Body of pancreas (tissue), 4 donors: ENCODE measurements at regions not wholly inside any gene's neighbourhood (a gene's known extent, or its start where the extent isn't known, plus 50 kb on each side); places are given as distances from the start of the nearest gene placed in this dataset.

Experiments used
- ATAC-seq: fragments of 150-250 bp; one replicate; pipeline ENCODE4 v1.9.1; 2016
- DNase-seq, 4 donors: peaks; one replicate each; pipeline ENCODE4 v3.0.0-alpha.2; 2019
- H3K27ac ChIP-seq, 4 donors: fragments of 200-600 bp; sonication (generic); 1 replicate in 3 of 4; 2 replicates in 1 of 4; pipeline versions ENCODE4 v1.5.1 to v1.6.1; 2016 to 2019; ENCODE audit warnings: mild to moderate bottlenecking in 1 of 4, mixed read lengths in 1 of 4, moderate library complexity in 1 of 4
- H3K27me3 ChIP-seq, 2 donors: fragments of 200-600 bp; sonication (generic); one replicate each; pipeline ENCODE4 v1.6.0; 2016; ENCODE audit warnings: mild to moderate bottlenecking in 1 of 2
- H3K36me3 ChIP-seq, 2 donors: fragments of 200-600 bp; sonication (generic); replicated peaks in 1 of 2; 2 replicates each; pipeline ENCODE4 v1.5.1; 2016; ENCODE audit warnings: low read depth in 2 of 2; ENCODE audit not compliant: insufficient read depth in 1 of 2
- H3K4me1 ChIP-seq: fragments of 200-600 bp; sonication (generic); one replicate; pipeline ENCODE4 v1.6.0; 2016
- H3K4me3 ChIP-seq, 2 donors: fragments of 200-600 bp; sonication (generic); 1 replicate in 1 of 2; 2 replicates in 1 of 2; pipeline ENCODE4 v1.5.1; 2016 to 2019
- H3K9me3 ChIP-seq, 3 donors: fragments of 200-600 bp; sonication (generic); 1 replicate in 2 of 3; 2 replicates in 1 of 3; pipeline ENCODE4 v1.5.1; 2016
- POLR2A ChIP-seq, 3 donors: fragments of 450-650 bp; IDR thresholded peaks; one replicate each; pipeline ENCODE4 v1.6.1; 2016; ENCODE audit warnings: antibody characterized with exemption in 3 of 3, mild to moderate bottlenecking in 2 of 3
- WGBS, 2 donors: methylation state at CpG; one replicate each; pipeline ENCODE4 v1.1.5; 2017; 5-methylcytosine and 5-hydroxymethylcytosine counted together
- intact Hi-C: fragments of 100-400 bp; cut with DNase I; formaldehyde crosslinking; loops from one replicate; pipeline ENCODE4 v1.15.1; 2023
- TF ChIP-seq, protein P1 (sequence below), 7 experiments: fragments of 450-650 bp in 4 of 7; fragments of 200-600 bp in 3 of 7; sonication (generic) in 3 of 7; IDR thresholded peaks; one replicate each; pipeline ENCODE4 v1.5.1; 2016 to 2019; ENCODE audit warnings: antibody characterized with exemption in 7 of 7

- no peaks in the 10 kb centered on the region for H3K4me1 ChIP-seq
- DNase-seq, result no peak
- H3K36me3 ChIP-seq, result no peaks in the 10 kb centered on the region
- WGBS, 2 donors, result 89 to 91% methylated on average over 3 of the region's 3 CpGs
- peaks cover 0 to 4% (median 0%) of the 10 kb centered on the region in 3 donors for H3K9me3 ChIP-seq
- H3K27ac ChIP-seq, result no peak overlapping the region
- ATAC-seq, result no peak
- H3K27me3 ChIP-seq, result no peaks in the 10 kb centered on the region
- intact Hi-C loops, result no loop called here
- TF ChIP-seq, protein P1, sequence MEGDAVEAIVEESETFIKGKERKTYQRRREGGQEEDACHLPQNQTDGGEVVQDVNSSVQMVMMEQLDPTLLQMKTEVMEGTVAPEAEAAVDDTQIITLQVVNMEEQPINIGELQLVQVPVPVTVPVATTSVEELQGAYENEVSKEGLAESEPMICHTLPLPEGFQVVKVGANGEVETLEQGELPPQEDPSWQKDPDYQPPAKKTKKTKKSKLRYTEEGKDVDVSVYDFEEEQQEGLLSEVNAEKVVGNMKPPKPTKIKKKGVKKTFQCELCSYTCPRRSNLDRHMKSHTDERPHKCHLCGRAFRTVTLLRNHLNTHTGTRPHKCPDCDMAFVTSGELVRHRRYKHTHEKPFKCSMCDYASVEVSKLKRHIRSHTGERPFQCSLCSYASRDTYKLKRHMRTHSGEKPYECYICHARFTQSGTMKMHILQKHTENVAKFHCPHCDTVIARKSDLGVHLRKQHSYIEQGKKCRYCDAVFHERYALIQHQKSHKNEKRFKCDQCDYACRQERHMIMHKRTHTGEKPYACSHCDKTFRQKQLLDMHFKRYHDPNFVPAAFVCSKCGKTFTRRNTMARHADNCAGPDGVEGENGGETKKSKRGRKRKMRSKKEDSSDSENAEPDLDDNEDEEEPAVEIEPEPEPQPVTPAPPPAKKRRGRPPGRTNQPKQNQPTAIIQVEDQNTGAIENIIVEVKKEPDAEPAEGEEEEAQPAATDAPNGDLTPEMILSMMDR (IDR thresholded peaks at IDR 0.05), result no peak
- TF ChIP-seq POLR2A (IDR thresholded peaks at IDR 0.05), result no peak
- no peak overlapping the region for H3K4me3 ChIP-seq
These were observed 766.9 kb downstream of the XPNPEP1 start for GRCh38 chr10:109156396-109156795.

- TF ChIP-seq POLR2A (IDR thresholded peaks at IDR 0.05), result no peak
- DNase-seq, result no peak
- H3K9me3 ChIP-seq, result peaks cover 0 to 4% (median 0%) of the 10 kb centered on the region in 3 donors
- H3K4me3 ChIP-seq, result no peak overlapping the region
- no peaks in the 10 kb centered on the region for H3K36me3 ChIP-seq
- H3K27ac ChIP-seq, result no peak overlapping the region
- intact Hi-C loops, result no loop called here
- ATAC-seq, result no peak
- no peaks in the 10 kb centered on the region for H3K27me3 ChIP-seq
- peaks cover 5% of the 10 kb centered on the region for H3K4me1 ChIP-seq
These were observed 773.5 kb downstream of the XPNPEP1 start for GRCh38 chr10:109149666-109150350.

DNA sequence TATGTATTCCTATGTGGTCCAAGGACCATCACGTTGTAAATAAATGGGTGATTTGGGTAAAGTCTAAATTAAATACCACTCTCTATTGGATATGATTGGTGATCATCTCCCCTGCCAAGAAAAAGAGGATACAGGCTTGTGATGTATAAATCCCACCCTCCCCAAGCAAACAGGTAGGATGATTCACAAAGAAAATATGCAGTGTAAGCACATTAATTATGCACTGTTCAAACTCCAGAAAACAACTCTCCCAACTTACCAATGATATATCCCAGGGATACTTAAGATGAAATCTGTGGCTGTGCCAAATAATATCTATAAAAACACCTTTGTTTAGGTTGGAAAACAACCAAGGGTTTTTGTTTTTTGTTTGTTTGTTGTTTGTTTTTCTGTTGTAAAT is 795.9 kb downstream of the XPNPEP1 start:
- intact Hi-C loops, result no loop called here
- ATAC-seq, result no peak
- H3K27ac ChIP-seq, result no peak overlapping the region
- no peak for DNase-seq
- H3K9me3 ChIP-seq, result no peaks in the 10 kb centered on the region
- TF ChIP-seq, protein P1 (IDR thresholded peaks at IDR 0.05), result no peak
- no peak for TF ChIP-seq POLR2A (IDR thresholded peaks at IDR 0.05)
- no peaks in the 10 kb centered on the region for H3K36me3 ChIP-seq
- no peaks in the 10 kb centered on the region for H3K27me3 ChIP-seq
- H3K4me3 ChIP-seq, result no peak overlapping the region
- WGBS, 2 donors, result 14 to 28% methylated on average over 1 of the region's 1 CpG
- H3K4me1 ChIP-seq, result no peaks in the 10 kb centered on the region

- H3K36me3 ChIP-seq, result no peaks in the 10 kb centered on the region
- H3K9me3 ChIP-seq, result no peaks in the 10 kb centered on the region
- no peak overlapping the region for H3K4me3 ChIP-seq
- 60 to 79% methylated on average over 3 of the region's 3 CpGs for WGBS, 2 donors
- TF ChIP-seq POLR2A (IDR thresholded peaks at IDR 0.05), result no peak
- TF ChIP-seq, protein P1 (IDR thresholded peaks at IDR 0.05), result no peak
- DNase-seq (no peak), ATAC-seq (no peak)
- intact Hi-C loops, result no loop called here
- no peaks in the 10 kb centered on the region for H3K27me3 ChIP-seq
- H3K4me1 ChIP-seq, result no peaks in the 10 kb centered on the region
- no peak overlapping the region for H3K27ac ChIP-seq
These were observed 796.8 kb downstream of the XPNPEP1 start for GRCh38 chr10:109126541-109126940.

DNA sequence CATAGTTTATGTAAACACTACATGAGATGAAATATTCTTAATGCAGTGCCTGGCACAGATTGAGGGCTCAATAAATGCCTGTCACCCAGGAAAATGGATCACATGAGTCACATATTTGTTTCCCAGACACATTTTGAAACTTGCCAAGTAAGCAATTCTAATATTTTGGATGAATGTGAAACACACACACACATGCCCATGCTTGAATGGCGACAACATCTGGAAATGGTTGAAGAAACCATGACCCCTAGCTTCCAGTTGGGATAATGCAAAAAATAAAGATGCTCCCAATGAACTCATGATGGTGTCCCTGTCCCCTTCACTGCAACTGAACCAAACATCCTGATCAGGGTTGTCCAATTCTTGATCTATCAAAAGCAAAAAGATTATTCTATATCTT is 797.3 kb downstream of the XPNPEP1 start:
- TF ChIP-seq POLR2A (IDR thresholded peaks at IDR 0.05), result no peak
- TF ChIP-seq, protein P1 (IDR thresholded peaks at IDR 0.05), result peak; percentile 6 to 52 (median 36)
- intact Hi-C loops, result no loop called here
- WGBS, 2 donors, result 13 to 29% methylated on average over 1 of the region's 1 CpG
- H3K4me3 ChIP-seq, result no peak overlapping the region
- peak; percentile 40 for ATAC-seq
- H3K4me1 ChIP-seq, result no peaks in the 10 kb centered on the region
- no peak overlapping the region for H3K27ac ChIP-seq
- DNase-seq, result peak in 2 of 4 donors; percentile 9 to 11
- no peaks in the 10 kb centered on the region for H3K27me3 ChIP-seq
- H3K36me3 ChIP-seq, result no peaks in the 10 kb centered on the region
- no peaks in the 10 kb centered on the region for H3K9me3 ChIP-seq
